RCC 7860 (cell line): ENCODE measurements at regions not wholly inside any gene's neighbourhood (a gene's known extent, or its start where the extent isn't known, plus 50 kb on each side); places are given as distances from the start of the nearest gene placed in this dataset.
"Not testable (repeated sequence)": the region's sequence is repeated elsewhere in the genome, so short reads cannot be mapped to it uniquely, and the experiment has no call there.

Experiments used
- DNase-seq: peaks from one replicate; pipeline ENCODE4 v3.0.0-alpha.2; 2015; ENCODE audit warnings: low spot score
- FAIRE-seq: peaks from 2 replicates; lab custom pipeline; 2012; peaks lifted over from hg19 to GRCh38; lab: Jason Lieb, UNC

DNA sequence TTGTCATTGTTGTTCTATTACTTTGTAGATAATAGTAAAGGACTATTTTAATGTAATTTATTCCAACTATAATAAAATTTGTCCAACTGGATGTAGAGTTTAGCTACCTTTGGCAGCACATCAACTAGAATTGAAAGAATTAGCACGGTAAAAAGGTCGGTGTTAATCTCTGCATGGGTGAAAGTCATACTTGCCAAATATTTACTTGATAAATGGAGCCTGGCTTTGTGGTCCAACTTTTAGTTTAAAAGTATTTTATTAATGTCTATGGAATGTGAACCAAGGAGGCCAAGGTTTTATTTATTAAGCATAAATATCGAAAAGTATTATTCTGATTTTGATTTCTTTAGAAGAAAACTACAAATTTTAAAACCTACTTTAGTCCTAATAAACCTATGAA, 1389.0 kb downstream of the PCDH9 start:
- FAIRE-seq (no peak), DNase-seq (no peak)

DNA sequence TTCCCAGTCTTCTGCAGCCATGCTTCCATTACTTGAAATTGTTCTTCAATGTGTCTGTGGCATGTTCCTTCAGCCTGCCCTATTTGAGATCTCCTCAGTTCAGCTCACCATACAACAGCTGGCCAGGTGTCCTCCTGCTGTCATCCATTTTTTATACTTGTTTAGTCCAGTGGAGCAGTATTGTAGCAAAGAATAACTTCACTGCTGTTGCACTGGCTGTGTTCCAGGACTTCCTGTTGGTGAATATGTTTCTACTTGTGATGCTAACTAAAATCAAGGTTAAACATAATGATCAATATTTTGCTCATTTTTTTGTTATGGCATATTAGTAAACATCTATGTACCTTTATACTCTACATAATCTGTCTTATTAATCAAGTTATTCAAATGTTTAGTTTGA, 1394.1 kb downstream of the PCDH9 start:
- no peak for FAIRE-seq
- no peak for DNase-seq

DNA sequence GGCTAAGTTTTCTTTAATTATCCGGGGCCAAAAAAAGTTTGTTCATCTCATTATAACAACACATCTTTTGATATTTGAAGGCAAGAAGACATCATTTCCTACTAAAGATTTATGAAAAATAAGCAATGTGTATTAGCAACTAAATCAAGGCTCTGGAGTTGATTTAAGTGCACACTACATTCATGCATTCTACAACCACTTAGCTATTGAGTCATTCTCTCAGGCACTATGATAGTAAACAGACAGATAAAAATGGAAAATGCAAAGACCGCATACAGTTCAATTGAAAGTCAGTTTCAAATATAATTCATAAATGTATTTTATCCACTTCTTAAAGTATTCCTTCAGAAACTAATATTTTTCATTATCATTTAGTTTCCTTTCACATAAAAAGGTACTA, 1395.2 kb downstream of the PCDH9 start:
- FAIRE-seq (no peak), DNase-seq (no peak)

DNA sequence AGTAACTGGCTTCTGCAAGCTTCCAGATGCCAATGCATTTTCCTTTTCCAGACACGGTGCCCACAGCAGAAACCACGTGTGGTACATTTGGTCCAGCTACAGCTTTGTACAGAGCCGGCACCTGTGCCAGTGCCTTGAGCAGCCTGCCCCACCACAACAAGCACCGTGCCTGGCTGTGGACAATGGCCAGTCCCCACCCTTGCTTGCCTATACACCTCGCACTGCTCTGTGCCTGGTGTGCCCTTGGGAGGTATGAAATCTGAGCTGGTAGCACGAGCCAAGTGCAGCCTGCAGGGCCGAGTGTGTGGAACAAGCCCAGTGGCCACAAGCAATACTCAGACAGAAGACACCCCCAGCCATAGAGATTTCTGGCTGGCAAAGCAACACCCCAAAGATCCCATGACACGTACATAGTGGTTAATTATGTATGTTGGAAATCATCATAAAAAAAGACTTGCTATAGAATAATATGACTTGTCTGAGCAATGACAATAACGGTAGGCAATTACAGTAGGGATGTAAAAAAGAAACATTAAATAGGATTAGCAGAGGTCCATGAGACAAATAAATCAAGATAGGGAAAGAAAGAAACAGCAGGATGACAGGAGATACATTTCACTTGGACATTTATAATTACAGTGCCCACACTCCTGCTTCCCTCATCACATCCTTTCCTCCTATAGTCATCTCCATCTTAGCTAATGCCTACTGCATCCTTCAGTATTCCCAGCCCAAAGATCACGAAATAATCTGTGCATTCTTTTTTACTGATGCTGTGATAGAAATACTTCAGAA, 1399.5 kb downstream of the PCDH9 start:
- FAIRE-seq (no peak), DNase-seq (no peak)

DNA sequence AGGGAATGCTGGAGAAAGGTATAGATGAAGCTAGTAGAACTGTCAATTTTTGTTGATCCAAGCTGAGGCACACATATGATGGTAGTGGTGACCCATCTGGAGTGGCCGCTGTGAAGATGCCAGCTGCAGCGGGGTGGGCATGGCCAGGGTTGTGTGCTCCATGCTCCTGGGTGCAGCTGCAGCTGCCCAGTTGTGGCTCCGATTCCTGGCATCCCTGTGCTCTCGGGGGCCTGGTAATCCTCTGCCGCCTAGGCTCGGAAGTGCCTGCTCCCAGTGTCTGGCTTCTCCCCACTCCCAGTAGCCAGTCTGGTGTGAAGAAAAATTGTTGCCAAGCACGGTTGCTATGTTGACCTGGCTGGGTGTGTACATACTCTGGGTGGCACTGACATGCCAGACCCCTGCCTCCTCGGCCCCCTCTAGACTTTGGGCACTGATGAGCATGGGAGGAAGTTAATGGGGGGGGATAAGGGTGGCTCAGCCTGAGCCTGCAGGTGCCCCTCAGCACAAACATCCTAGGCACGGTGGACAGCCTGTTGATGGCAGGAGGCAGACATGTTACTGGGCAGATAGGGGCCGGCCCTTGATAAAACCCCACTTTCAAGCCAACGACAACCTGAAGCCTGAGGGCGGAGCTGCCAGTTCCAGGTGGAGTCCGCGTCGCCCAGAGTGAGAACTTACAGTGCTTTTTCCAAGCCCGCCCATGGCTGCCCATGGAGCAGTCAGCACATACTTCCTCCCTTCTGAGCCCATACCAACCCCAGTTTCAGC, 1400.7 kb downstream of the PCDH9 start:
- no peak for FAIRE-seq

DNA sequence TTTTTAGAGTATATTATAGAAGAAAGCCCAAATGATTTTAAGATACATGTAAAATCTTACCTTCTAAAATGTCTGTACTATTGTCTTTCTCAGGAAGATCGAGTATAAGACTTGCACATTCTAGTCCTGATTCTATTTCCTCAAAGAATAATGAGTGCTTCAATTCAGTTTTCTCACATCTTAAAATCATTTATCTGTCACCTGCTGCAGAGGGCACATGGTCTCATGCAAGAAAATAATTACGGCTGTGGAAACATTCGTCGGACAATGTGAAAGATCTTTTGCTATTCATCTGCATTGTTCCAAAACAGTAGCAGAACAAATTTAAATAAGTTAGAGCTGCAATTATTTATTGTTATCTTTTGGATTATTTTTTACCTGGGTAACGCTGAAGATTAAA, 1403.5 kb downstream of the PCDH9 start:
- FAIRE-seq: no peak
- DNase-seq: no peak

More for the DNA sequence above, 1400.7 kb downstream of the PCDH9 start:
- no peak for DNase-seq

DNA sequence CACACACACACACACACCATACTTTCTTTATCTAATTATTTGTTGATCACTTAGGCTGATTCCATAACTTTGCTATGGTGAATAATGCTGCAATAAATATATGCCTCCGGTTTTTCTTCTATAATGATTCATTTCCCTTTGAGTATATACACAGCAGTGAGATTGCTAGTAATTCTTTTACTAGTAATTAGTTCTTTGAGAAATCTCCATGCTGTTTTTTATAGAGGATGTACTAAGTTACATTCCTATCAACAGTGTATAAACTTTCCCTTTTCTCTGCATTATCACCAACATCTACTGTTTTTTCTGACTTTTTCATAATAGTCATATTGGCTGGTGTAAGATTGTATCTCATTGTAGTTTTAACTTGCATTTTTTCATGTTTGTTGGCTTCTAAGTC, 1405.1 kb downstream of the PCDH9 start:
- FAIRE-seq (no peak), DNase-seq (no peak)

DNA sequence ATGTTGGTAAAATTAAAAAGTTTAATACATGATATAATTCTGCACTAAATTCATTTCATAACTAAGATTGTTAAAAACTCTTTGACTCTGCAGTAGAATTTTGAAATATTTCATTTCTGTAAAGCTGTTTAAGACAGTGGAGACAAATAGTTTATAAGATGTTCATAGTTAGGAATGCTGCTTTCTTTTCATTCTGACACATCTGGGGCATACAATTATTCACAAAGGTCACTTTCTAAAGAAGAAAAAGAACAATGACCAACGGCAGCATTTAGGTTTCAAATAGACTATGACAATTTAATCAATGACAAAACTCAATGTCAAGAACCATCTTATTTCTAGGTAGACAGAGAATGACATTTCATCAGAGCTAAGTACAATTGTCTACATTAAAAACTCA, 1422.1 kb downstream of the PCDH9 start:
- no peak for DNase-seq
- FAIRE-seq: no peak

DNA sequence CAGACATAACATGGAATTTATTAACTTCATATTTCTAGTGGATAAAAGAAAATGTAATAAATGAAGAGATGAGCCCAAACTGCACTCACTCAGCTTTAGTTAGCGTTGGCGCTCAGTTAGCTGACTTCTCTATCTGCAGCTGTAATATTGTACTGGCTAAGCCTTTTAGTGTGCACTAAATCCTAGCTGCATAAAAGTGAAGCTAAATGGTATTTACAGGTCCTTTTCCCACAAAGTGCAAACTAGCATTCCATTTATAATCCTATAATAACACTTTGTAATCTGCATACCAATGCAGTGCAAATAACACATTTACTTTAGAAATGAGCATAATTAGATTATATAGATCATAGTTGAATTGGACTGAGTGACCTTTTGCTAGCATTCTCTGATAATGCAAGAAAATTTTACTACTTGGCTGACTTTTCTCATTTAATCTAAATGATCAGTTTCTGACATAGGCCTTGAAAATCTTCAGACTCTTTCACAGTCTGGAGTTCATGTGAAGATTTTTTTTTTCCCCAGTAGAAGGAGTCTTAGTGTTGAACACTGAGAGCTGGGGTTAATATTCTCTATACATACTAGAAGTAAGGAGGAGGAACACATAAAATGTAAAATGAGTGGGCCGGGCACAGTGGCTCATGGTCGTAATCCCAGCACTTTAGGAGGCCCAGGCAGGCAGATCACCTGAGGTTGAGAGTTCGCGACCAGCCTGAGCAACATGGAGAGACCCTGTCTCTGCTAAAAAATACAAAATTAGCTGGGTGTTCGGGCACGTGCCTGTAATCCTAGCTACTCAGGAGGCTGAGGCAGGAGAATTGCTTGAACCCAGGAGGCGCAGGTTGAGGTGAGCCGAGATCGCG, 1426.4 kb downstream of the PCDH9 start:
- FAIRE-seq: no peak
- DNase-seq: no peak

DNA sequence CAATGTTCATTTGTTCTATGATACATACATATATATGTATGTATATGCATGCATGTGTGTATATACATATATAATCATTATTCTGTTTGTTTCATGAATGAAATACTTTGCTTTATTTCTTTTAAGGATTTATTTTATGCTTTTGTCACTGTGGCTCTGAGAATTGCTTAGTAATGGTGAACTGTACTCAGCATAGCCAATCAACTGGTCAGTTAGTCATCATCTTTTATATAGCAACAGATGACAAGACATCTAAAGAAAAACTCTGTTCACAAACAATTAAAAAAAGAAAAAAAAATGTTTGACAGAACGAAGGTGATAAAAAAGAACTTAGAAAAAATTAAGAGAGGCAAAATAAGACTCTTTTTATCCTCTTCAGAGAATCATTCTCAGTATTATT, 1440.3 kb downstream of the PCDH9 start:
- no peak for DNase-seq
- FAIRE-seq: no peak

DNA sequence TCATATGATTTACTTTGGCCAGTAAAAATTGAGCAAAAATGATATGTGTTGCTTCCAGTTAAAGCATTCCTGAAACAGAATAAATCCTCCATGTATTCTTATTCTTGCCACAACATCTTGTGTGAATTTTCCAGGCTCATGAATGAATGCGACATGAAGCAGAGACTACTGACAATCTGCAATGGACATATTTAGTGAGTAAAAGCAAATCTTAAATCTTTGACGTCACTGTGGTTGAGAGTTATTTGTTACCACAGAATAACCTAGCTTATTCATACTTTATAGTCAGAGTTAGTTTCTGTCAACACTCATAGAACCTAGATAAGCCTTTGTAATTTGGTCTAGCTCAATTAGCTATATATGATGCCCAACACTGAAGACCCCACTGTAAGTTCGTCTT, 1443.1 kb downstream of the PCDH9 start:
- FAIRE-seq (no peak), DNase-seq (no peak)

DNA sequence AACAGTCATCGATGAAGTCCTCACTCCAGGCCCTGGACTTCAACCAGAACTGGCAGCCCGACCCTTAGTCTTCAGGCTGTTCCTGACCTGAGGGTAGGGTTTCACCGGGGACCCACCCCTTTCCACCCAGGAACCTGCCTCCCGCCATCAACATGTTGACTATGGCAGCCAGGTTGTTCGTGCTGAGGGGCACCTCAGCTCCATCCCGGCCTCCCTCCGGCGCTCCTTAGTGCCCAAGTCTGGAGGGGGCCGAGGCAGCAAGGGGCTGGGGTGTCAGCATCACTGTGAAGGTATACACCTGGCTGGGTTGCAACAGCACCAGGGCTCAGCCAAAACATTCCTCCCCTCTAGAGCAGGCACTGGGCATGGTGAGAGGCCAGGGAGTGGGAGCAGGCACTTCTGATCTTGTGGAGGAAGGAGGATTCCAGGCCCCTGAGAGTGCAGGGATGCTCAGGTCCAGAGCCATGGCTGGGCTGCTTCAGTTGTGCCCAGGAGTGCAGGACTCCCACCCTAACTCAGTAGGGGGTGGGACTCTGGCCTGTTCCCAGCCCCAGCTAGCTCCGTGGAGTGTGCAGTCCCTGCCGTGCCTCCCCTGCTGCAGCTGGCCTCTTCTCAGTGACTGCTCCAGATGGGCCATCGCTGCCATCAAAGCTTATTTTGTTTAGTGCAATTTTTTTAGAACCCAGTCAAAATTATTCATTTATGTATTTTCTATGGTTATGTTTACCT, 1445.9 kb downstream of the PCDH9 start:
- DNase-seq: no peak
- no peak for FAIRE-seq

DNA sequence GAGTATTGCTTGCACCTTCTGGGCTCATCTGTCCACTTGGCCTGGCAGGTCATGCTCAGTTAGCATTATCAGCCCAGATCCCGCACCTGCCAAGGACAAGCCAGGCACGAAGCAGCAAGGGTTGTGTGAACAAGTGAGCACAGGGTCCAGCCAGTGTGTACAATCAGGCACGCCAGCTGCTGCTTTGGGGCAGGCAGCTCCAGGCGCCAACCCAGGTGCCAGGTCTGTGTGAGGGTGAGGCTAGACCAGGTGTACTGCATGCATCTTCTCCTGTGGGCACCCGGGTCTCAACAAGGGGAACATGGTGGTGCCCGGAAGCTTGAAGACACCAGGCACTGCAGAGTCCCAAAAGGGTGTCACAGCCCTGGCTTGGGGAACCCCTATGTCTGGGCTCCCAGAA, 1446.8 kb downstream of the PCDH9 start:
- no peak for DNase-seq
- FAIRE-seq: no peak

DNA sequence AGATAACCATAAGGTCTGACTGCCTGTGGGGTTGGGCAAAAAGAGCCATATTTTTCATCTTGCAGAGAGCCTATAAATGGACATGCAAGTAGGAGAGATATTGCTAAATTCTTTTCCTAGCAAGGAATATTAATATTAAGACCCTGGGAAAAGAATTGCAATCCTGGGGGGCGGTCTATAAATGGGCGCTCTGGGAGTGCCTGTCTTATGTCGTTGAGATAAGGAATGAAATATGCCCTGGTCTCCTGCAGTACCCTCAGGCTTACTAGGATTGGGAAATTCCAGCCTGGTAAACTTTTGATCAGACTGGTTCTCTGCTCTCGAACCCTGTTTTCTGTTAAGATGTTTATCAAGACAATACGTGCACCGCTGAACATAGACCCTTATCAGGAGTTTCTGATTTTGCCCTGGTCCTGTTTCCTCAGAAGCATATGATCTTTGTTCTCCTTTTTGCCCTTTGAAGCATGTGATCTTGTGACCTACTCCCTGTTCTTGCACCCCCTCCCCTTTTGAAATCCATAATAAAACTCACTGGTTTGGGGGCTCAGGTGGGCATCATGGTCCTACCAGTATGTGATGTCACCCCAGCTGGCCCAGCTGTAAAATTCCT, 1458.3 kb downstream of the PCDH9 start:
- DNase-seq, FAIRE-seq: not testable (repeated sequence)

DNA sequence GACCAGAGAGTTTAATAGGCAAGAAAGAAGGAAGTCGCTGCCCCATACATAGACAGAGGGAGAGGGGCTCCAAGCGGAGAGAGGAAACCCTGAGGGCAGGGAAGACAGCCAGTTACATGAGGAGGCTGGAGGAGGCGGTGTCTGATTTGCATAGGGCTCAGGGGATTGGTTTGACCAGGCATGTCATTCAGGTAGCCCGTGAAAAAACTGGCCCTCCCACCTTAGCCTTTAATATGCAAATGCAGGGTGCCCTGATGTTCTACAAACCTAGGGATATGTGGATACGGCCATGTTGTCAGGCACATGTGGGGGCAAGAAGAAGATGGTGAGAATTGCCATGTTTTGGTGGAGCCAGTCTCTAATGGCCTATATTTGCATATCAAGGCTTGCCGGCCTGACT, 1461.6 kb downstream of the PCDH9 start:
- DNase-seq (no peak), FAIRE-seq (no peak)

DNA sequence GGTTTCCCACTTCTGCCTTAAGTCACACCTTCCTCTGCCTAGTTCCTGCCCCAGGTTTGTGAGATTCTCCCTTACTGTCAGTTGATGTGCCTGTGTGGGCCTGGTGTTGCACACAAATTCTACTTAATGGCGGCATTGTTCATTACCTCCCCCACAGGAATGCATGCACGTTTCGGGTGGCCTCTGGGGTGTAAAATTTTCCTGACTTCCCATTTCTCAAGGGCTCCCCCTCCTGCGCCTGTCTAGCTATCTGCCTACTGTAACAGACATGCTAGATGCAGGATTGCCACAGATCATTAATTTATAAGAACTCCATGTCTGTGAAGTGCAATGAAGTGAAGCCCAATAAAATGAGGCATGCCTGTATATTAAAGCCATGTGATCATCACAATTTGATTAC, 1466.3 kb downstream of the PCDH9 start:
- FAIRE-seq (no peak), DNase-seq (no peak)

DNA sequence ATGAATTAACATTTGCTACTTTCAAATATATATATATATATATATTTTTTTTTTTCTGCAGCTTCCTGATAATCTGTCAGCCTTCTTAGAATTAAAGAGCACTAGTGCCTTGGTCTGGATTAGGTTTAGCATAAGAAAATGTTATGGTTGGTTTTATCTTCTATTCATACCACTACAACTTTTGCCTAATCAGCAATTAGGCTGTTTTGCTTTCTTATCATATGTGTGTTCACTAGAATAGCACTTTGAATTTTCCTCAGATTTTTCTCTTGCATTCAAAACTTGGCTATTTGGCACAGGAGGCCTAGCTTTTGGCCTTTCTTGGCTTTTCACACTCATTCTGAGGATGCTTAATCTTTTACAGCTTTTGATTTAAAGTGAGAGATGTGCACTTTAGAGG, 1468.1 kb downstream of the PCDH9 start:
- no peak for FAIRE-seq
- DNase-seq: no peak

DNA sequence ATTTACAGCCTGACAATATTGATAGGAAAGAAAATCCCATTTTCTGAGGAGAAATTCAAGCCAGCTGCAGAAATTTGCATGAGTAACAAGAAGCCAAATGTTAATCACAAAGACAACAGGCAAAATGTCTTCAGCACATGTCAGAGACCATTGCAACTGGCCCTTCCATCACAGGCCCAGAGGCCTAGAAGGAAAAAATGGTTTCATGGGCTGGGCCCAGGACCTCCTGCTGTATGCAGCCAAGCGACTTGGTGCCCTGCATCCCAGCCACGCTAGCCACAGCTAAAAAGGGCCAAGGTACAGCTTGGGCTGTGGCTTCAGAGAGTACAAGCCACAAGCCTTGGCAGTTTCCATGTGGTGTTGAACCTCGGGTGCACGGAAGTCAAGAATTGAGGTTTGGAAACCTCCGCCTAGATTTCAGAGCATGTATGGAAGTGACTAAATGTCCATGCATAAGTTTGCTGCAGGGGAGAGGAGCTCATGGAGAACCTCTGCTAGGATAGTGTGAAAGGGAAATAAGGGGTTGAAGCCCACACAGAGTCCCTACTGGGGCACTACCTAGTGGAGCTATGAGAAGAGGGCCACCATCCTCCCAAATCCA, 1474.0 kb downstream of the PCDH9 start:
- no peak for DNase-seq
- FAIRE-seq: no peak

DNA sequence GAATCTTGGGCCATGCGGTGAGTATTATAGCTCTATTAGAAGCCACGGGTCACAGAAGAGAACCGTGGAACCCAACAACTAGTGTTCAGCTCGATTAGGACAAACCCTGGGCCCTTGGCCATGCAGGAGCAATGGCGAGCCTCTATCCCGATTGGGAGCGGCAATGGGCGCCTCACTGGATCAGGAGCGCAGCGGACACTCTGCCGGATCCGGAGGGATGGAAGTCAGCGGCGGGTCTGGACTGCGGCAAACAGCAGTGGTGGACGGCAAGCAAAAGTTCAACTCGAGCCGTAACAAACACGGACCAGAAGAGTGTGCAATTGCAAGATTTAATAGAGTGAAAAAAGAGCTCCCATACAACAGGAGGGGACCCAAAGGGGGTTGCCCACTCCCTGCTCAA, 1481.9 kb downstream of the PCDH9 start:
- DNase-seq: no peak
- FAIRE-seq: no peak

DNA sequence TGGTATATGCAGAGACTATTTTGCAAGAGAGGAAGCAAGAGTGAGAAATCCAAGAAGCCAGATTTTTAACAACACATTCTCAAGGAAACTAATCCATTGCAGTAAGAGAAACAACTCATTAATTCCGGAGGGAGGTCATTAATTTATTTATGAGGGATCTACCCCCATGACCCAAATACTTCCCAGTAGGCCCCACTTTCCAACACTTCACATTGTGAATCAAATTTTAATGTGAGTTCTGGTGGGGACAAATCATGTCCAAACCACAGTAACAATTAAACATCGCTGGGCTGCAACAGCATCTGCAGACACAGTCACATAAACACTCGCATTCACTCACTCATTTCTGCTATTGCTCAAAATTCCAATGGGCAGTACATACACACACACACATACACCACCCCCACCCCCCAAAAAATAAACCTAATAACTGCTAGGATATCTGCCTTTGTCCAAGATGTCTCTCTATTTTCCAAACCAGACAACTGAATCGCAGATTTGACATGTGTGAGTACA, 1483.7 kb downstream of the PCDH9 start:
- no peak for DNase-seq

More for the DNA sequence above, 1483.7 kb downstream of the PCDH9 start:
- no peak for FAIRE-seq
